Suprapubic skin (tissue), 4 donors: ENCODE measurements at regions not wholly inside any gene's neighbourhood (a gene's known extent, or its start where the extent isn't known, plus 50 kb on each side); places are given as distances from the start of the nearest gene placed in this dataset.

ENCODE experiments used
- DNase-seq, 2 donors: peaks; one replicate each; pipeline ENCODE4 v3.0.0-alpha.2; 2019; ENCODE audit warnings: low spot score in 2 of 2
- H3K27ac ChIP-seq: fragments of 200-600 bp; sonication (generic); one replicate; pipeline ENCODE4 v1.5.1; 2019
- H3K27me3 ChIP-seq: fragments of 200-600 bp; sonication (generic); one replicate; pipeline ENCODE4 v1.5.1; 2019
- H3K36me3 ChIP-seq: fragments of 200-600 bp; sonication (generic); one replicate; pipeline ENCODE4 v1.5.1; 2019
- H3K4me1 ChIP-seq: fragments of 200-600 bp; sonication (generic); one replicate; pipeline ENCODE4 v1.5.1; 2019
- H3K4me3 ChIP-seq: fragments of 200-600 bp; sonication (generic); one replicate; pipeline ENCODE4 v1.5.1; 2019; ENCODE audit warnings: mild to moderate bottlenecking
- H3K9me3 ChIP-seq: fragments of 200-600 bp; sonication (generic); one replicate; pipeline ENCODE4 v1.5.1; 2019
- CTCF ChIP-seq, 2 donors: fragments of 200-600 bp in 1 of 2; fragments of 450-650 bp in 1 of 2; sonication (generic) in 1 of 2; IDR thresholded peaks; one replicate each; pipeline ENCODE4 v1.5.1; 2016 to 2019; ENCODE audit warnings: antibody characterized with exemption in 2 of 2, mild to moderate bottlenecking in 1 of 2, moderate library complexity in 1 of 2
- EP300 ChIP-seq: sonication (generic); formaldehyde crosslinking; IDR thresholded peaks from one replicate; pipeline ENCODE4 v1.6.1; 2017; ENCODE audit warnings: antibody characterized with exemption
- POLR2A ChIP-seq, 2 donors: fragments of 450-650 bp; IDR thresholded peaks; one replicate each; pipeline ENCODE4 v1.6.1; 2017; ENCODE audit warnings: antibody characterized with exemption in 2 of 2, mild to moderate bottlenecking in 2 of 2, moderate library complexity in 2 of 2
- POLR2AphosphoS5 ChIP-seq, 3 donors: sonication (generic); formaldehyde crosslinking; IDR thresholded peaks; one replicate each; pipeline ENCODE4 v1.6.1; 2017; ENCODE audit warnings: antibody characterized with exemption in 3 of 3
- WGBS: methylation state at CpG from one replicate; pipeline ENCODE4 v1.1.5; 2018; 5-methylcytosine and 5-hydroxymethylcytosine counted together

GRCh38 chr22:49201046-49201970, 626.4 kb downstream of the BRD1 start:
- TF ChIP-seq EP300 (no peak), POLR2AphosphoS5 (IDR thresholded peaks at IDR 0.05) (no peak), POLR2A (IDR thresholded peaks at IDR 0.05) (no peak), CTCF (IDR thresholded peaks at IDR 0.05) (no peak)
- Histone ChIP-seq H3K9me3 (no peaks in the 10 kb centered on the region), H3K4me3 (no peak overlapping the region), H3K4me1 (no peaks in the 10 kb centered on the region), H3K36me3 (no peaks in the 10 kb centered on the region), H3K27me3 (peaks cover 37% of the 10 kb centered on the region), H3K27ac (no peak overlapping the region)
- DNase-seq = peak; percentile 26 to 73
- WGBS = 86% methylated on average over 22 of the region's 22 CpGs

- TF ChIP-seq EP300 = no peak
- TF ChIP-seq POLR2AphosphoS5 (IDR thresholded peaks at IDR 0.05) = no peak
- TF ChIP-seq CTCF (IDR thresholded peaks at IDR 0.05) = no peak
- no peak for TF ChIP-seq POLR2A (IDR thresholded peaks at IDR 0.05)
- H3K9me3 ChIP-seq = no peaks in the 10 kb centered on the region
- no peaks in the 10 kb centered on the region for H3K36me3 ChIP-seq
- H3K4me3 ChIP-seq = no peak overlapping the region
- H3K4me1 ChIP-seq = no peaks in the 10 kb centered on the region
- no peak overlapping the region for H3K27ac ChIP-seq
- DNase-seq = peak; percentile 25 to 59
- 84% methylated on average over 5 of the region's 5 CpGs for WGBS
- peaks cover 31% of the 10 kb centered on the region for H3K27me3 ChIP-seq
These were observed 628.4 kb downstream of the BRD1 start for GRCh38 chr22:49199224-49199623.

GRCh38 chr22:49198705-49199084, 629.0 kb downstream of the BRD1 start:
- TF ChIP-seq POLR2AphosphoS5 (IDR thresholded peaks at IDR 0.05) (no peak), CTCF (IDR thresholded peaks at IDR 0.05) (no peak), POLR2A (IDR thresholded peaks at IDR 0.05) (no peak), EP300 (no peak)
- 69% methylated on average over 4 of the region's 6 CpGs for WGBS
- no peaks in the 10 kb centered on the region for H3K4me1 ChIP-seq
- peak; percentile 48 to 53 for DNase-seq
- no peak overlapping the region for H3K27ac ChIP-seq
- H3K36me3 ChIP-seq = no peaks in the 10 kb centered on the region
- H3K4me3 ChIP-seq = no peak overlapping the region
- H3K9me3 ChIP-seq = no peaks in the 10 kb centered on the region
- peaks cover 28% of the 10 kb centered on the region for H3K27me3 ChIP-seq

- H3K27me3 ChIP-seq = peaks cover 29% of the 10 kb centered on the region
- DNase-seq = peak; percentile 43 to 55
- H3K4me3 ChIP-seq = no peak overlapping the region
- H3K27ac ChIP-seq = no peak overlapping the region
- WGBS = 59% methylated on average over 18 of the region's 20 CpGs
- H3K9me3 ChIP-seq = no peaks in the 10 kb centered on the region
- no peaks in the 10 kb centered on the region for H3K4me1 ChIP-seq
- H3K36me3 ChIP-seq = no peaks in the 10 kb centered on the region
- no peak for TF ChIP-seq CTCF (IDR thresholded peaks at IDR 0.05)
- TF ChIP-seq EP300 = no peak
- no peak for TF ChIP-seq POLR2A (IDR thresholded peaks at IDR 0.05)
- TF ChIP-seq POLR2AphosphoS5 (IDR thresholded peaks at IDR 0.05) = no peak
These were observed 629.5 kb downstream of the BRD1 start for GRCh38 chr22:49197986-49198704.

GRCh38 chr22:49197505-49197904, 630.2 kb downstream of the BRD1 start:
- no peak overlapping the region for H3K27ac ChIP-seq
- peak; percentile 34 to 76 for DNase-seq
- H3K27me3 ChIP-seq = peaks cover 30% of the 10 kb centered on the region
- WGBS = 4% methylated on average over 15 of the region's 16 CpGs
- H3K9me3 ChIP-seq = no peaks in the 10 kb centered on the region
- no peaks in the 10 kb centered on the region for H3K36me3 ChIP-seq
- TF ChIP-seq POLR2AphosphoS5 (IDR thresholded peaks at IDR 0.05) (no peak), EP300 (no peak), POLR2A (IDR thresholded peaks at IDR 0.05) (no peak), CTCF (IDR thresholded peaks at IDR 0.05) (no peak)
- no peaks in the 10 kb centered on the region for H3K4me1 ChIP-seq
- no peak overlapping the region for H3K4me3 ChIP-seq
